GM21576 (cell line): ENCODE measurements at regions not wholly inside any gene's neighbourhood (a gene's known extent, or its start where the extent isn't known, plus 50 kb on each side); places are given as distances from the start of the nearest gene placed in this dataset.
"Not testable (repeated sequence)": the region's sequence is repeated elsewhere in the genome, so short reads cannot be mapped to it uniquely, and the experiment has no call there.

ENCODE experiments used
- ATAC-seq: cut with Tn5 transposase; IDR thresholded peaks from one replicate; pipeline ENCODE4 v1.9.1; 2021; ENCODE audit warnings: mild to moderate bottlenecking, moderate library complexity; ENCODE audit not compliant: unreplicated experiment

DNA sequence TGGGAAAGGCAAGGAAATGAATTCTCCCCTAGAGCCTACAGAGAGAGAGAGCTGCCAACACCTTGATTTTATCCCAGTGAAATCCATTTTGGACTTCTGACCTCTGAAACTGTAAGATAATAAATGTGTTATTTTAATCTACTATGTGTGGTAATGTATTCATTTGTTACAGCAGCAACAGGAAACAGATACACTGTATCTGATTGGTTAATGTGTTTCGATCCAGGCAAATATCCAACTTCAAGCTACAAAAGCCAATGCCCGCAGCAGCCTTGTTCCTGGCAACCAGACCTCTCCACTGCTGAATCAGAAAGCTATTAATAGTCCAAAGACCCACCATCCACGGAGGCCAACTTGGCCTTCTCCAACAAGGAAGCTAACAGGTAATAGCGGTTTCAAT lies 318.1 kb downstream of the PTTG2 start:
- ATAC-seq: no peak

DNA sequence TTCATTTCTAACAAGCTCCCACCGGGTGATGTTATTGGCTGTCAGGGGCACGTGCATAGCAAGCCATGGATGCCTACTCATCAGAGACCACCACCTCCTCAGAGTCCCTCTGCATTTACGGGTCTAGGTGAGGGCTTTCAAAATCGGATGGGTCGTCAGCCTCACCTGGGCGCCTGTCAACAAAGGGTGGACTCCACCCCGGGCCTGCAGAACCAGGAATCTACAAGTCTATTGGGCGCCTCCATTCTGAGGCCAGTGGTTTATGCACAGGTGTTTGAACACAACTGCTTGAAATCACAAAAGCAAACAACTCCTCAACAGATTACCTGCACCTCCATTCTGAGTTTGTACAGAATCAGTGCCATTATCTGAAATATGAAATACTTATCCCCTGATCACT lies 318.9 kb downstream of the PTTG2 start:
- ATAC-seq: no peak

GRCh38 chr4:38279650-38280322 lies 319.6 kb downstream of the PTTG2 start:
- ATAC-seq: no peak

- ATAC-seq: no peak
Observed at GRCh38 chr4:38280323-38280706, 320.1 kb downstream of the PTTG2 start.

GRCh38 chr4:38281371-38282071 lies 321.3 kb downstream of the PTTG2 start:
- ATAC-seq: no peak

DNA sequence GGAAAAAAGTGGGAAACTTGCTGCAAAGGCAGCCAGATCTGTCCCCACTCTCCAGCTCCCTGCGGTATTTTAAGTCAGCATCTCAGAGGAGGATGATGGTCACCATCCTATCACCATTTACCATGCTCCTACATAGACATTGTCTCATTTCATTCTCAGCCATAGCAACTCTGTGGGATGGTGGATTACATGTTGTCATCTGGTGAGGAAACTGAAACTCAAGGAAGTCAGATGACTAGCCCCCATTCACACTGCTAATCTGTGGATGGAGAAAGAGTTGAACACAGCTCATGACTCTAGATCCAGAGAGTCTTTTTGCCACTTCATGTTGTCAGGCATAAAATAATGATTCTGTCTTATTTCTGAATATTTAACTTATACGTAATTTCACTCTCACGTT lies 323.5 kb downstream of the PTTG2 start:
- no peak for ATAC-seq

- no peak for ATAC-seq
Observed at GRCh38 chr4:38284294-38285030, 324.3 kb downstream of the PTTG2 start.

DNA sequence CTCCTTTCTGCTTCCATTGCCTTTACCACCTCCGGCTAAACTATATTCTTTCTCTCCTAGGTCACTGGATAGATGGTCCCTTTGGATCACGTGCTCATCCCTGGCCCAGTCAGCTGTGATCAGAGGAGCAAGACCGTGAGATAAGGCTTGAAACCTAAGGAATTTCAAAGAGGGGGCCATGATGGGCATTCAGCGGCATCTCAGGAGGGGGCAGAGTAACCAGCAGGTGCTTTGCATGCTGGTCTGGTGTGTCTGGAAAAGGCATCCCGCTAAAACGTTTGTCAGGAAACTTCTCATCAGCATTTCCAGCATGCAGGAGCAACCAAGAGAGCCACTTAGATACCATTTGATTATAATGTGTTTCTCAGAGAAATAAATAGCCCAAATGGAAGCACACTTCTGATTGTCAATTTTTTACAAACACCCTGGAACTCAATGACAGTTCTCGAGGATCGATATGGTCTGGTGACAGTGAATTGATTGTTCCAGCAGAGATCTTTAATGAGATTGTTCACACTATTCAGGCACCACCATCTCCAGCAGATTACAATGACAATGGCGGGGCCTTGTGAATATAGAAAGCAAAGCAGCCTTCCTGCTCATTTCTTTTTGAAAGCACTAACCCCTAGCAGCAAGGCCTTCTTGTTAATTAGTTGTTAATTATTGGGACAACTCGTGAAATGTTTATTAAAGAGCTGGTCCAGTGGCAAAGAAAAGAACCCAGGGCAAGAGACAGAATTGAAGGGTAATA lies 327.1 kb downstream of the PTTG2 start:
- ATAC-seq: no peak

DNA sequence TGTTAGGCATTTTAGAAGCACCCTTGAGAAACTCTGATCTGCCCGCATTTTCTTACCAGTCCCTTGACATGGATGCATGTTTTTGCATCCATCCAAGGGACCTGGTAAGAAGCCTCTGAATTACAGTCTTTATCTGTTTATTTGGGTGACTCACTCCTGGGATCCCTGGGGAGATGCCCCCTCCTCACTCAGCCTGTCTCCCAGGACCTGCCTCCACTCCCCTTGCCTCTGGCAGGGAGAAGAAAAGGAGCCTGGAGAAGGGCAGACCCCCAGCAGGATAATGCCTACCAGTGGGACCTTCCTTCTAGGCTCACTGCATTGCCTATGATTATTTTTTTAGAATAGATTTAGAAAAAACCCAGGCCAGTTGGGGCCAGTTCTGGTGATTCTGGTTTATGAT lies 329.4 kb downstream of the PTTG2 start:
- ATAC-seq: no peak

DNA sequence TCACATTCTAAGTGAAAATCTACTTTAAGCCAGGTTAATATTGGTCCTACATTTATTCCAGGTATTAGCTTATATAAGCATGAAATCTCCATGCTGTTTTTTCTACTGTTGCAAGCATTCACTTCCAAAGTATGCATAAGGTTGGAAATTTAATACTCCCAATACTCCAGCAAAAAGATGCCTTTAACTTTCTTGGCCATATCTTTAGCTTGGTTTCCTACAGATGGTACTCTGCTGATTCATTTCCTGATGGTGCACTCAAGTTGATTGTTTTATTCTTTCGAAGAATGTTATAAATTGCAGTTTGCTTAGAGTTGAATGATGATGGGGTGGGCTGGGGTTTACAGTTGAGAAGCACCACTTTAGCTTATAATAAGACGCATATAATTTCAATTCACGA lies 330.2 kb downstream of the PTTG2 start:
- ATAC-seq: no peak

GRCh38 chr4:38290914-38291313 lies 330.7 kb downstream of the PTTG2 start:
- no peak for ATAC-seq

GRCh38 chr4:38292529-38292928 lies 332.3 kb downstream of the PTTG2 start:
- ATAC-seq: no peak

- no peak for ATAC-seq
Observed at GRCh38 chr4:38294238-38294637, 334.0 kb downstream of the PTTG2 start.

DNA sequence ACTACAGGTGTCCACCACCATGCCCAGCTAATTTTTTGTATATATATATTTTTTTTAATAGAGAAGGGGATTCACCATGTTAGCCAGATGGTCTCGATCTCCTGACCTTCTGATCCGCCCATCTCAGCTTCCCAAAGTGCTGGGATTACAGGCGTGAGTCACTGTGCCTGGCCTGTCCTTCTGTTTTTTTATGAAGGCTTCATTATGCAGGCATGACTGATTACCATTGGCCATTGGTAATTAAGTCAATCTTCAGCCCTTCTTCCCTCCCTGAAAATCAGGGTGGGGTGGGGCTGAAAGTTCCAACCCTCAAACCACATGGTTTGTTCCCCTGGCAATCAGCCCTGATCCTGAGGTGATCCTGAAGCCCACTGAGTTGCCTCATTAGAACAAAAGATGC lies 336.9 kb downstream of the PTTG2 start:
- ATAC-seq: no peak

- ATAC-seq: no peak
Observed at GRCh38 chr4:38298868-38299713, 338.9 kb downstream of the PTTG2 start.

DNA sequence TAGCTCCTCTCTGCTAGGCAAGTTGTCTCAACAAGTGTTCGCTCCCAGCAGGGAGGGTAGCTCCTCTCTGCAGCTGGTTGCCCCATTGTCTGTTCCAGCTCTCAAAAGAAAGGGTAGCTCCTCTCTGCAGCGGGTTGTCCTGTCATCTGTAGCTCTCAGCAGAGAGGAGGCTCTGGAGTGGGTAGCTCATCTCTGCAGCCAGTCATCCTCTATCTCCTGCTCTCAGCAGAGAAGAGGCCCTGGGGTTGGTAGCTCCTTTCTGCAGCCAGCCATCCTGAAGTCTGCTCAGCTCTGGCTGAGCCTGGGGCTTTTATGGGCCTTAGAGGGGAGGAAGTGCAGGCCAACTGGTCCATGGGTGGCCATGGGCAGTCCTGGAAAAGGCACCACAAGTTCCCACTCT lies 342.7 kb downstream of the PTTG2 start:
- no peak for ATAC-seq

- not testable (repeated sequence) for ATAC-seq
Observed at GRCh38 chr4:38304460-38304859, 344.3 kb downstream of the PTTG2 start.

DNA sequence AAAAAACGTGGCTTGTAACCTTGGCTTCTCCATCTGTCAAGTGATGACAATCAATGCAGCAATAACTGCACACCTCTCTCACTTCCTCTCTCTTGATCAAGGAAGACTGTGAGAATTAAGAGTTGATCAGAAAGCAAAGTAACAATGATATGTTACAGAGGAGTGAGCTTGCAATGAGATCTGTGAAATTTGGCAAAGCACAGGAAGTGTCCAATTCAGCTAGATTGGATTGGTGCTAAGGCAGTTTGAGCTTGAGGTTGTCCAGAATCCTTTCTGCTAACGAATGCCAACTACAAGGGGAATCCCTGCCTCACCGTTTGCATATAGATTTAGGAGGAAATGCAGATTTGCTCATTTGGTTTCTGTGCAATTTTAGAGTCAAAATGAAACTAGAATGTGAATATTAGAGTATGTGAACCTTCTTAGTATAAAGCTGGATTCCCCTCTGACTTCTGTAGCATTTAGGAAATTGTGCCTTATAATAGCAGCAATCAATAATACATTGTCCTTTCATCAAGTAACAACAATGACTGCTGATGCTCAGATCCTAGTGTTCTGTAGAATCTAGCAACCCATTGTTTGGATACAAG lies 346.4 kb downstream of the PTTG2 start:
- peak; percentile 54 for ATAC-seq

DNA sequence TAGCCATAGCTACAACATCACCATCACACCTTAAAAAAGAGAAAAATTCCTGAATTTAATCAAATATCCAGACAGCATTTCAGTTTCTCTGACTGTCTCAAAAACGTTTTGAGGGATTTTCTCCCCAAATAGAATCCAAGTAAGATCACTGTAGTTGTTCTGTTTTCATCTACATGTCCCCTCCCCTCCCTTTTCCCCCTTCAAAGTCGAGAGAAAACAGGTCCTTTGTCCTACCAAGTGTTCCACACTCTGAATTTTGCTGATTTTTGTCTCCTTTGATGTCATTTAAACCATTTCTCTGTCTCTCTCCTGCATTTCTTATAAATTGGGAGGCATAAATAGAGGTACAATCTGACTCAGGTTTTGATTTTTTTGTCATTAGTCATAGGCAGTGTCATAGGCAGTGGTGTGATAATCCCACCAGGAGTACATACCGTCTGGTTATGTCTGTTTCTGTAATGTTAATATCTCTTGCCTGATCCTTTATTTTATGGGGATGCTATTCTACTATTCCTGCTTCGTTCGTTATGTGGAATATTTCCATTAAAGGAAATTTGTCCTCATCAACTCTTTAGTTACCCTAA lies 348.6 kb downstream of the PTTG2 start:
- ATAC-seq: no peak

- ATAC-seq: no peak
Observed at GRCh38 chr4:38309471-38309870, 349.3 kb downstream of the PTTG2 start.
